H9 (cell line): ENCODE measurements at regions not wholly inside any gene's neighbourhood (a gene's known extent, or its start where the extent isn't known, plus 50 kb on each side); places are given as distances from the start of the nearest gene placed in this dataset.
A peak's percentile ranks its signal among the peaks of the same experiment; 100 is the strongest.

Source experiments
- DNase-seq: peaks from one replicate; pipeline ENCODE4 v3.0.0-alpha.2; 2017
- H2AFZ ChIP-seq: one replicate; pipeline ENCODE4 v1.6.1; 2013; ENCODE audit warnings: mild to moderate bottlenecking, low read length, control low read depth, moderate library complexity
- H2AK5ac ChIP-seq: 2 replicates; pipeline ENCODE4 v1.6.1; 2013; ENCODE audit warnings: low read length, control low read depth, mixed read lengths; ENCODE audit not compliant: insufficient read length
- H2BK120ac ChIP-seq: one replicate; pipeline ENCODE4 v1.6.1; 2013; ENCODE audit warnings: low read depth, mild to moderate bottlenecking, low read length, control low read depth, inconsistent platforms; ENCODE audit not compliant: poor library complexity, severe bottlenecking
- H2BK12ac ChIP-seq: 2 replicates; pipeline ENCODE4 v1.6.1; 2013; ENCODE audit warnings: low read length, control low read depth, mixed read lengths, low read depth; ENCODE audit not compliant: insufficient read length
- H2BK15ac ChIP-seq: 2 replicates; pipeline ENCODE4 v1.6.1; 2013; ENCODE audit warnings: low read depth, low read length, control low read depth
- H2BK20ac ChIP-seq: one replicate; pipeline ENCODE4 v1.6.1; 2013; ENCODE audit warnings: low read depth, mild to moderate bottlenecking, low read length, control low read depth, inconsistent platforms; ENCODE audit not compliant: poor library complexity, severe bottlenecking
- H2BK5ac ChIP-seq: 2 replicates; pipeline ENCODE4 v1.6.1; 2013; ENCODE audit warnings: low read length, control low read depth, mixed read lengths; ENCODE audit not compliant: insufficient read length
- H3K14ac ChIP-seq: 2 replicates; pipeline ENCODE4 v1.6.1; 2013; ENCODE audit warnings: low read length, control low read depth; ENCODE audit not compliant: insufficient read depth
- H3K18ac ChIP-seq: 2 replicates; pipeline ENCODE4 v1.6.1; 2013; ENCODE audit warnings: low read depth, mild to moderate bottlenecking, mixed read lengths, low read length, control low read depth; ENCODE audit not compliant: insufficient read length
- H3K23ac ChIP-seq: 2 replicates; pipeline ENCODE4 v1.6.1; 2013; ENCODE audit warnings: low read length, control low read depth, mixed read lengths, low read depth; ENCODE audit not compliant: insufficient read length
- H3K23me2 ChIP-seq: 2 replicates; pipeline ENCODE4 v1.6.1; 2013; ENCODE audit warnings: low read depth, mild to moderate bottlenecking, mixed read lengths, low read length, control low read depth; ENCODE audit not compliant: insufficient read length, poor library complexity, severe bottlenecking
- H3K27ac ChIP-seq: 2 replicates; pipeline ENCODE4 v1.5.1; 2013; ENCODE audit warnings: low read length, control low read depth, mixed read lengths, low read depth; ENCODE audit not compliant: insufficient read length
- H3K27me3 ChIP-seq: 2 replicates; pipeline ENCODE4 v1.6.1; 2013; ENCODE audit warnings: low read length, control low read depth, inconsistent platforms; ENCODE audit not compliant: insufficient read depth
- H3K4ac ChIP-seq: 2 replicates; pipeline ENCODE4 v1.6.1; 2013; ENCODE audit warnings: low read depth, mild to moderate bottlenecking, control low read depth, inconsistent platforms, low read length, moderate library complexity
- H3K4me1 ChIP-seq: 2 replicates; pipeline ENCODE4 v1.6.1; 2013; ENCODE audit warnings: low read length, control low read depth, inconsistent platforms; ENCODE audit not compliant: insufficient read depth
- H3K4me2 ChIP-seq: 2 replicates; pipeline ENCODE4 v1.6.1; 2013; ENCODE audit warnings: low read length, control low read depth, mixed read lengths; ENCODE audit not compliant: insufficient read length, insufficient read depth
- H3K56ac ChIP-seq: 2 replicates; pipeline ENCODE4 v1.6.1; 2013; ENCODE audit warnings: low read depth, mild to moderate bottlenecking, mixed read lengths, low read length, control low read depth; ENCODE audit not compliant: insufficient read length
- H3K79me1 ChIP-seq: 2 replicates; pipeline ENCODE4 v1.6.1; 2013; ENCODE audit warnings: low read depth, mild to moderate bottlenecking, moderate library complexity, low read length, control low read depth, inconsistent platforms; ENCODE audit not compliant: insufficient read depth, poor library complexity, severe bottlenecking
- H3K79me2 ChIP-seq: 2 replicates; pipeline ENCODE4 v1.6.1; 2013; ENCODE audit warnings: low read length, control low read depth, inconsistent platforms; ENCODE audit not compliant: insufficient read depth
- H3K9ac ChIP-seq: 2 replicates; pipeline ENCODE4 v1.6.1; 2013; ENCODE audit warnings: low read length, control low read depth, mixed read lengths; ENCODE audit not compliant: insufficient read length; ENCODE audit errors: extremely low read depth
- H3K9me3 ChIP-seq: one replicate; pipeline ENCODE4 v1.6.1; 2013; ENCODE audit warnings: low read depth, low read length, inconsistent platforms; ENCODE audit not compliant: control insufficient read depth
- H3T11ph ChIP-seq: one replicate; pipeline ENCODE4 v1.6.1; 2013; ENCODE audit warnings: mild to moderate bottlenecking, low read length, control low read depth, inconsistent platforms
- H4K20me1 ChIP-seq: one replicate; pipeline ENCODE4 v1.6.1; 2013; ENCODE audit not compliant: control insufficient read depth, insufficient read length, insufficient read depth
- H4K5ac ChIP-seq: 2 replicates; pipeline ENCODE4 v1.6.1; 2013; ENCODE audit warnings: low read depth, mild to moderate bottlenecking, mixed read lengths, low read length, control low read depth; ENCODE audit not compliant: insufficient read length
- H4K8ac ChIP-seq: replicated peaks from 2 replicates; pipeline ENCODE4 v1.6.1; 2013; ENCODE audit warnings: low read length, control low read depth, mixed read lengths, low read depth; ENCODE audit not compliant: insufficient read length
- H4K91ac ChIP-seq: 2 replicates; pipeline ENCODE4 v1.6.1; 2013; ENCODE audit warnings: low read depth, mild to moderate bottlenecking, moderate library complexity, mixed read lengths, low read length, control low read depth; ENCODE audit not compliant: insufficient read length
- H3K27ac Mint-ChIP-seq, 3 experiments: 2 replicates in 2 of 3; 3 replicates in 1 of 3; pipeline ENCODE4 v1.8.0; 2020 to 2021; ENCODE audit warnings: mixed read lengths in 3 of 3, mild to moderate bottlenecking in 1 of 3, moderate library complexity in 1 of 3
- H3K27me3 Mint-ChIP-seq: 2 replicates; pipeline ENCODE4 v1.8.0; 2021; ENCODE audit warnings: low read depth, mild to moderate bottlenecking, moderate library complexity, mixed read lengths
- H3K36me3 Mint-ChIP-seq, 3 experiments: 2 replicates in 2 of 3; 3 replicates in 1 of 3; pipeline ENCODE4 v1.8.0; 2020 to 2021; ENCODE audit warnings: low read depth in 3 of 3, mixed read lengths in 3 of 3; ENCODE audit not compliant: insufficient read depth in 1 of 3
- H3K4me1 Mint-ChIP-seq, 2 experiments: 2 replicates each; pipeline ENCODE4 v1.8.0; 2020; ENCODE audit warnings: mixed read lengths in 2 of 2
- H3K4me3 Mint-ChIP-seq, 2 experiments: 2 replicates in 1 of 2; 3 replicates in 1 of 2; pipeline ENCODE4 v1.8.0; 2020 to 2021; ENCODE audit warnings: mild to moderate bottlenecking in 2 of 2, mixed read lengths in 2 of 2, moderate library complexity in 1 of 2
- H3K9me3 Mint-ChIP-seq, 2 experiments: 2 replicates in 1 of 2; 3 replicates in 1 of 2; pipeline ENCODE4 v1.8.0; 2020; ENCODE audit warnings: mild to moderate bottlenecking in 2 of 2, mixed read lengths in 2 of 2, moderate library complexity in 1 of 2
- CTCF ChIP-seq: fragments of 200-600 bp; sonication (generic); conservative IDR thresholded peaks from 3 replicates; pipeline ENCODE4 v1.8.0; 2021; ENCODE audit warnings: antibody characterized with exemption, mild to moderate bottlenecking
- WGBS: extraction: QIAGEN DNeasy Blood & Tissue Kit; methylation state at CpG from one replicate; pipeline ENCODE4 v1.1.7; 2013; ENCODE audit warnings: missing lambda C conversion rate, low lambda C conversion rate, mixed read lengths; ENCODE audit not compliant: insufficient read length; ENCODE audit errors: extremely low coverage; 5-methylcytosine and 5-hydroxymethylcytosine counted together

GRCh38 chr17:53950207-53950857 is 127.6 kb downstream of the KIF2B start:
- peaks cover 5 to 26% of the 10 kb centered on the region in 2 experiments for H3K9me3 Mint-ChIP-seq
- Histone ChIP-seq H4K5ac (no peak overlapping the region), H3K18ac (no peak overlapping the region), H3K14ac (no peak overlapping the region), H2BK12ac (no peak overlapping the region), H2AK5ac (no peak overlapping the region), H3K4me2 (no peak overlapping the region), H2AFZ (no peak overlapping the region), H3K23ac (no peak overlapping the region), H3K9me3 (no peaks in the 10 kb centered on the region), H3K4ac (no peak overlapping the region), H3K79me2 (no peaks in the 10 kb centered on the region), H4K91ac (no peak overlapping the region), H3K56ac (no peak overlapping the region), H3K27ac (no peak overlapping the region), H3T11ph (no peak overlapping the region), H3K4me1 (no peaks in the 10 kb centered on the region), H2BK20ac (no peak overlapping the region), H4K8ac (no peak overlapping the region), H3K79me1 (no peaks in the 10 kb centered on the region), H3K9ac (no peak overlapping the region), H3K23me2 (no peaks in the 10 kb centered on the region), H3K27me3 (no peaks in the 10 kb centered on the region), H4K20me1 (no peaks in the 10 kb centered on the region), H2BK5ac (no peak overlapping the region), H2BK15ac (no peak overlapping the region), H2BK120ac (no peak overlapping the region)
- H3K4me3 Mint-ChIP-seq, result no peak overlapping the region
- peak; percentile 78 for TF ChIP-seq CTCF
- DNase-seq, result peak; percentile 80
- no CpG with 5 or more reads among the region's 5 CpGs for WGBS
- H3K27ac Mint-ChIP-seq, result no peak overlapping the region; a peak in 2 of 7 replicates
- H3K36me3 Mint-ChIP-seq, result peaks cover 8 to 17% (median 10%) of the 10 kb centered on the region in 3 experiments
- peaks cover 4 to 8% of the 10 kb centered on the region in 2 experiments for H3K4me1 Mint-ChIP-seq
- no peaks in the 10 kb centered on the region for H3K27me3 Mint-ChIP-seq
